Adrenal gland (tissue), 9 donors: ENCODE measurements at regions not wholly inside any gene's neighbourhood (a gene's known extent, or its start where the extent isn't known, plus 50 kb on each side); places are given as distances from the start of the nearest gene placed in this dataset.
"Not testable (repeated sequence)": the region's sequence is repeated elsewhere in the genome, so short reads cannot be mapped to it uniquely, and the experiment has no call there.

Experiments used
- DNase-seq, 7 donors: peaks; one replicate each; pipeline ENCODE4 v3.0.0-alpha.2; 2019 to 2020
- H3K27ac ChIP-seq, 5 donors: fragments of 200-600 bp; sonication (generic) in 4 of 5; 1 replicate in 3 of 5; 2 replicates in 2 of 5; pipeline versions ENCODE4 v1.5.1 to v1.8.0; 2016 to 2020; ENCODE audit warnings: mild to moderate bottlenecking in 1 of 5
- H3K27me3 ChIP-seq: fragments of 200-600 bp; 2 replicates; pipeline ENCODE4 v1.8.0; 2021
- H3K36me3 ChIP-seq, 2 donors: fragments of 200-600 bp; replicated peaks in 1 of 2; 1 replicate in 1 of 2; 2 replicates in 1 of 2; pipeline versions ENCODE4 v1.5.1 to v1.8.0; 2018 to 2022
- H3K4me1 ChIP-seq, 2 donors: fragments of 200-600 bp; replicated peaks in 1 of 2; 1 replicate in 1 of 2; 2 replicates in 1 of 2; pipeline versions ENCODE4 v1.5.1 to v1.8.0; 2018 to 2021
- H3K4me3 ChIP-seq, 4 donors: fragments of 200-600 bp; sonication (generic) in 3 of 4; one replicate each; pipeline ENCODE4 v1.5.1; 2016 to 2018
- H3K9me3 ChIP-seq, 3 donors: fragments of 200-600 bp; sonication (generic) in 1 of 3; replicated peaks in 1 of 3; 1 replicate in 2 of 3; 2 replicates in 1 of 3; pipeline versions ENCODE4 v1.5.1 to v1.8.0; 2016 to 2021
- POLR2A ChIP-seq, 2 donors: fragments of 450-650 bp; IDR thresholded peaks; one replicate each; pipeline ENCODE4 v1.6.1; 2017; ENCODE audit warnings: antibody characterized with exemption in 2 of 2, mild to moderate bottlenecking in 2 of 2, moderate library complexity in 1 of 2
- WGBS, 4 donors: extraction: QIAGEN DNeasy Blood & Tissue Kit in 2 of 4; methylation state at CpG; one replicate each; pipeline versions ENCODE4 v1.1.5 to v1.1.7; 2013 to 2017; 5-methylcytosine and 5-hydroxymethylcytosine counted together
- intact Hi-C, 2 donors: fragments of 100-400 bp; cut with DNase I; formaldehyde crosslinking; loops; one replicate each; pipeline versions ENCODE4 v1.14.1 to v1.15.0; 2022 to 2023
- TF ChIP-seq, protein P1 (sequence below), 6 experiments: fragments of 450-650 bp in 4 of 6; fragments of 200-600 bp in 2 of 6; sonication (generic) in 1 of 6; IDR thresholded peaks; 1 replicate in 5 of 6; 2 replicates in 1 of 6; pipeline versions ENCODE4 v1.5.1 to v1.8.0; 2016 to 2021; ENCODE audit warnings: antibody characterized with exemption in 6 of 6, mild to moderate bottlenecking in 2 of 6, moderate library complexity in 1 of 6
- donor health status: healthy with polysubstance abuse.
- donor health status: Bipolar disorder and iron deficiency.
- donor health status: DM: yes; HTN: yes; CAD: no.
- donor health status: DM: no; HTN: no; CAD: no.
- donor health status: DM: no; HTN: no; CAD: no.

DNA sequence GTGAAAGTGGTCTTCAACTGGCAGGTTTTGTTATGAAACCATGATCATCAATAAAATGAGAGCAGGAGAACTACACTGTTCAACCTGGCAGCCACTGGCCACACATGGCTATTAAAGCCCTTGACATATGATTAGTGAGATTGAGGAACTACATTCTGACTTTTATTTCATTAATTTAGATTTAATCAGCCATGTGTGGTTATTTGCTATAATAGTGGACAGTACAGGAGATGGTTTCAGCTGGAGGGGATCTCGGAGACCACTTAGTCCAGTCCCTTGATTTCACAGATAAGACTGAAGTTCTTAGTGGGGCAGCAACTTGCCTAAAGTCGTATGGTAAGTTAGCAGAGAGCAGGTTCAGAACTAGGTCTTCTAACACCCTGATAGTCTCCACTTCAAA is 111.7 kb upstream of the BMPER start:
- no peaks in the 10 kb centered on the region for H3K36me3 ChIP-seq
- H3K9me3 ChIP-seq, result no peaks in the 10 kb centered on the region
- 84 to 100% (median 90%) methylated on average over 2 of the region's 2 CpGs for WGBS, 4 donors
- intact Hi-C loops, result no loop called here
- no peaks in the 10 kb centered on the region for H3K4me1 ChIP-seq
- H3K27ac ChIP-seq, result no peak overlapping the region
- no peak for DNase-seq
- H3K27me3 ChIP-seq, result no peaks in the 10 kb centered on the region
- TF ChIP-seq, protein P1, sequence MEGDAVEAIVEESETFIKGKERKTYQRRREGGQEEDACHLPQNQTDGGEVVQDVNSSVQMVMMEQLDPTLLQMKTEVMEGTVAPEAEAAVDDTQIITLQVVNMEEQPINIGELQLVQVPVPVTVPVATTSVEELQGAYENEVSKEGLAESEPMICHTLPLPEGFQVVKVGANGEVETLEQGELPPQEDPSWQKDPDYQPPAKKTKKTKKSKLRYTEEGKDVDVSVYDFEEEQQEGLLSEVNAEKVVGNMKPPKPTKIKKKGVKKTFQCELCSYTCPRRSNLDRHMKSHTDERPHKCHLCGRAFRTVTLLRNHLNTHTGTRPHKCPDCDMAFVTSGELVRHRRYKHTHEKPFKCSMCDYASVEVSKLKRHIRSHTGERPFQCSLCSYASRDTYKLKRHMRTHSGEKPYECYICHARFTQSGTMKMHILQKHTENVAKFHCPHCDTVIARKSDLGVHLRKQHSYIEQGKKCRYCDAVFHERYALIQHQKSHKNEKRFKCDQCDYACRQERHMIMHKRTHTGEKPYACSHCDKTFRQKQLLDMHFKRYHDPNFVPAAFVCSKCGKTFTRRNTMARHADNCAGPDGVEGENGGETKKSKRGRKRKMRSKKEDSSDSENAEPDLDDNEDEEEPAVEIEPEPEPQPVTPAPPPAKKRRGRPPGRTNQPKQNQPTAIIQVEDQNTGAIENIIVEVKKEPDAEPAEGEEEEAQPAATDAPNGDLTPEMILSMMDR (IDR thresholded peaks at IDR 0.05), result no peak
- no peak for TF ChIP-seq POLR2A (IDR thresholded peaks at IDR 0.05)
- H3K4me3 ChIP-seq, result no peak overlapping the region

DNA sequence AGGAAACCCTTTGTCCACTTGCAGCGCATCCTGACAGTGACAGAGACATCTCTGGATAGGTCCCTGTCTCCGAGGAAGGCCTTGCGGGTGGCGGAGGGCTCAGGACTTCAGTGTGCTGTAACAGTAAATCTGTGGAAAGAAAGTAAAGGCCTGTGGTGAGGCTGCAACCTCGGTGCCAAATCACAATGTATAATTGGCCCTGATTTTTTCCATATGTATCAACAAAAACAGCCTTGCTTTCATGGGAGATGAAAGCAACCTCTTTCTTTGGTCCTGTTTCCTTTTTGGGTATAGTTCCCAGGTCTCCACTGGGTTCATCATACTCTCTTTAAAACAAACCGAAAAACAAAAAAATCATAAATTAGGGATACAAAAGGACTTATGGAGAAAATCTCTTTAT is 110.9 kb upstream of the BMPER start:
- no peaks in the 10 kb centered on the region for H3K9me3 ChIP-seq
- no peaks in the 10 kb centered on the region for H3K27me3 ChIP-seq
- DNase-seq, result no peak
- 87 to 98% (median 96%) methylated on average over 4 to 6 of the region's 6 CpGs for WGBS, 4 donors
- H3K4me3 ChIP-seq, result no peak overlapping the region
- no peak overlapping the region for H3K27ac ChIP-seq
- TF ChIP-seq POLR2A (IDR thresholded peaks at IDR 0.05), result no peak
- TF ChIP-seq, protein P1 (IDR thresholded peaks at IDR 0.05), result no peak
- no peaks in the 10 kb centered on the region for H3K4me1 ChIP-seq
- intact Hi-C loops, result no loop called here
- H3K36me3 ChIP-seq, result no peaks in the 10 kb centered on the region

DNA sequence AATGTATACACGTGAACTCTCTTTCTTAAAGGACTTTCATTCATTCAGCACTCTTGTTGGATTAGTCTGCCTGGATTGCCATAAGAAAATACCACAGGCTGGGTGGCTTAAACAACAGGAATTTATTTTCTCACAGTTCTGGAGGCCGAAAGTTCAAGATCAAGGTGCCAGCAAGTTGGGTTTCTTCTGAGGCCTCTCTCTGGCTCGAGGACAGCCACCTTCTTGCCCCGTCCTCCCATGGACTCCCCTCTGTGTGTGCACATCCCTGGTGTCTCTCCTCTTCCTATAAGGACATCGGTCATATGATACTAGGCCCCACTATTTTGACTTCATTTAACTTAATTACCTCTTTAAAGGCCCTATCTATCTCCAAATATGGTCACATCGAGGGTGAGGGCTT is 110.4 kb upstream of the BMPER start:
- H3K9me3 ChIP-seq, result no peaks in the 10 kb centered on the region
- WGBS, 4 donors, result 92 to 97% (median 95%) methylated on average over 6 of the region's 6 CpGs
- H3K36me3 ChIP-seq, result no peaks in the 10 kb centered on the region
- TF ChIP-seq, protein P1 (IDR thresholded peaks at IDR 0.05), result no peak
- no peak for TF ChIP-seq POLR2A (IDR thresholded peaks at IDR 0.05)
- H3K4me3 ChIP-seq, result no peak overlapping the region
- H3K4me1 ChIP-seq, result no peaks in the 10 kb centered on the region
- no peaks in the 10 kb centered on the region for H3K27me3 ChIP-seq
- no peak overlapping the region for H3K27ac ChIP-seq
- intact Hi-C loops, result no loop called here
- no peak for DNase-seq

DNA sequence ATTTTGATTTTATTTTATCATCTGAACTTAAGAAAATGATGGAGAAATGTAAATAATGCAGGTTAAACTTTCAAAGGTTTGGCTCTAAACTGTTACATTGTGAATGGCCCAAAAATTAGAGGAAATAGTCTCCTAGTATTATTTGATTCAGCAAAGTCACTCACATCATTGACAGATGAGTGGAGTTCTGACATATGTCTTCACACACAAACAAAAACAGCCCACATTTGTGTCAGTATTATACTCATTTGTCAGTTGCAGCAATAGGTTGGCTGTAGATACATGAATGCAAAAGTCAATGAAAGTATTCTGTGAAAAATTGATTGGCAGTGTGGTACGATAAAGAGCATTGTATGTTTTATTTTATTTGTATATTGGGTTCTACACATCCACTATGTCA is 108.8 kb upstream of the BMPER start:
- Histone ChIP-seq H3K36me3 (no peaks in the 10 kb centered on the region), H3K27me3 (no peaks in the 10 kb centered on the region), H3K27ac (no peak overlapping the region), H3K4me3 (no peak overlapping the region), H3K9me3 (no peaks in the 10 kb centered on the region), H3K4me1 (no peaks in the 10 kb centered on the region)
- TF ChIP-seq, protein P1 (IDR thresholded peaks at IDR 0.05), result no peak
- no peak for TF ChIP-seq POLR2A (IDR thresholded peaks at IDR 0.05)
- 95 to 97% (median 97%) methylated on average over 1 of the region's 1 CpG for WGBS, 4 donors
- DNase-seq, result no peak
- intact Hi-C loops, result no loop called here

DNA sequence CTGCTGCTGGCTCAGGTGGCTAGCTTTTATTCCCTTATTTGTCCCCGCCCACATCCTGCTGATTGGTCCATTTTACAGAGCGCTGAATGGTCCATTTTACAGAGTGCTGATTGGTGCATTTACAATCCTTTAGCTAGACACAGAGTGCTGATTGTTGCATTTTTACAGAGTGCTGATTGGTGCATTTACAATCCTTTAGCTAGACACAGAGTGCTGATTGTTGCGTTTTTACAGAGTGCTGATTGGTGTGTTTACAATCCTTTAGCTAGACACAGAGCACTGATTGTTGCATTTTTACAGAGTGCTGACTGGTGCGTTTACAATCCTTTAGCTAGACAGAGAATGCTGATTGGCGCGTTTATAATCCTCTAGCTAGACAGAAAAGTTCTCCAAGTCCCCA is 107.8 kb upstream of the BMPER start:
- DNase-seq, H3K36me3 ChIP-seq, H3K9me3 ChIP-seq, H3K27me3 ChIP-seq, intact Hi-C loops, H3K4me3 ChIP-seq, H3K27ac ChIP-seq, H3K4me1 ChIP-seq: not testable (repeated sequence)
- whole genome bisulfite sequencing, 4 donors, result 89 to 96% (median 94%) methylated on average over 6 of the region's 6 CpGs
